NCI-H748 (cell line): ENCODE measurements at regions not wholly inside any gene's neighbourhood (a gene's known extent, or its start where the extent isn't known, plus 50 kb on each side); places are given as distances from the start of the nearest gene placed in this dataset.
"Not testable (repeated sequence)": the region's sequence is repeated elsewhere in the genome, so short reads cannot be mapped to it uniquely, and the experiment has no call there.

Experiments used
- DNase-seq: peaks from one replicate; lab custom pipeline; 2025; ENCODE audit not compliant: unreplicated experiment; lab: John Stamatoyannopoulos, UW

GRCh38 chr14:25350021-25350420 is 300.1 kb upstream of the STXBP6 start:
- DNase-seq, result no peak

DNA sequence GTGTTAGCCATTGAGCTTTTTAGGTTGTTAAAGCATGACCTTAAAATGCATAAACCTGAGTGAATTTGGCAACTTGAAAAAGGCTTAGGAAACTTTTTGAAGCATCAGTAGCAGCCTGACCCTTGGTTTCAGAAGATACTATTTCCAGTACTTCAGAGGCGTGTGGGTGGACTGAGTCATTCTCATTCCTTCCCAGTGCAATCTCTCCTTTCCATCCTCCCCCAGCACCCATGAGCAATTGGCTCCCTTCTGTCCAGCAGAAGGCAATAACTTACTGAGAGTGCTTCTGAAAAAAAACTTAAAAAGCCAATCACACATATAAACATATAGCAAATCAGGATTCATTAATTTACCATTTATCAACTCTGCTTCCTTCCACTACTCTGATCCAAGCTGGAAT is 299.3 kb upstream of the STXBP6 start:
- DNase-seq, result no peak

DNA sequence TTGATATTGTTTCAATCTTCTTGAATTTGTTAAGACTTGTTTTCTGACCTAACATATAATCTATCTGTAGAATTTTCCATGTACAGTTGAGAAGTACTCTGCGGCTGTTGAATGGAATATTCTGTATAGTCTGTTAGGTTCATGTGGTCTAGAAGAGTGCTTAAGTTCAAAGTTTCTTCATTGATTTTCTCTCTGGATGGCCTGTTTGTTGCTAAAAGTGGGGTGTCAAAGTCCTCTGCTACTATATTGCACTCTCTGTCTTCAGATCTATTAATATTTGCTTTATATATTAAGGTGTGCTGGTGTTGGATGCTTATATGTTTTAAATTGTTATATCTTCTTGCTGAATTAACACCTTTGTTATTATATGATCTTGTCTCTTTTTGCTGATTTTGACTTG is 290.9 kb upstream of the STXBP6 start:
- DNase-seq, result no peak

GRCh38 chr14:25322784-25323183 is 272.8 kb upstream of the STXBP6 start:
- no peak for DNase-seq

GRCh38 chr14:25316007-25316406 is 266.1 kb upstream of the STXBP6 start:
- DNase-seq, result not testable (repeated sequence)

GRCh38 chr14:25308244-25308643 is 258.3 kb upstream of the STXBP6 start:
- peak; percentile 16 for DNase-seq

DNA sequence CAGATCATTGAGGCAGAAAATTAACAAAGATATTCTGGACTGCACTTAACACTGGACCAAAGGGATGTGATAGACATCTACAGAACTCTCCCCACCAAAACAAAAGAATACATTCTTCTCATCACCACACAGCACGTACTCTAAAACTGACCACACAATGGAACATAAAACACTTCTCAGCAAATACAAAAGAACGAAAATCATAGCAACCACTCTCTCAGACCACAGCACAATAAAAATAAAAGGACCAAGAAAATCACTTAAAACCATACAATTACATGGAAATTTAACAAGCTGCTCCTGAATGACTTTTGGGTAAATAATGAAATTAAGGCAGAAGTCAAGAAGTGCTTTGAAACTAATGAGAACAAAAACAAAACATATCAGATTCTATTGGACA is 254.0 kb upstream of the STXBP6 start:
- DNase-seq, result no peak

GRCh38 chr14:25298238-25298637 is 248.3 kb upstream of the STXBP6 start:
- DNase-seq, result no peak

DNA sequence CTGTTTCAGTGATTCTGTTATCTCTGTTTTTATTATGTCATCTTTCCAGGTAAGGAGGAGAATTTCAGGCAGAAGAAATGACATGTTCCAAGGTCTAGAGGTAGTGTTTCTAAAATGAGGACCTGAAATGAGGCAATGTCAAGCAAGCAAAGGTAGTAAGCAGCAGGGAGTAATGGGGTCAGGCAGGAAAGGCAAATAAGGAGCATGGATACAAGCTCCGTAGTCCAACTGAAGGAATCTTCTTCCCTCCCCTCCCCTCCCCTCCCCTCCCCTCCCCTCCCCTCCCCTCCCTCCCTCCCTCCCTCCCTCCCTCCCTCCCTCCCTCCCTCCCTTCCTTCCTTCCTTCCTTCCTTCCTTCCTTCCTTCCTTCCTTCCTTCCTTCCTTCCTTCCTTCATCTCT is 240.2 kb upstream of the STXBP6 start:
- DNase-seq, result not testable (repeated sequence)

- no peak for DNase-seq
Measured at GRCh38 chr14:25274529-25274928, 224.6 kb upstream of the STXBP6 start.

DNA sequence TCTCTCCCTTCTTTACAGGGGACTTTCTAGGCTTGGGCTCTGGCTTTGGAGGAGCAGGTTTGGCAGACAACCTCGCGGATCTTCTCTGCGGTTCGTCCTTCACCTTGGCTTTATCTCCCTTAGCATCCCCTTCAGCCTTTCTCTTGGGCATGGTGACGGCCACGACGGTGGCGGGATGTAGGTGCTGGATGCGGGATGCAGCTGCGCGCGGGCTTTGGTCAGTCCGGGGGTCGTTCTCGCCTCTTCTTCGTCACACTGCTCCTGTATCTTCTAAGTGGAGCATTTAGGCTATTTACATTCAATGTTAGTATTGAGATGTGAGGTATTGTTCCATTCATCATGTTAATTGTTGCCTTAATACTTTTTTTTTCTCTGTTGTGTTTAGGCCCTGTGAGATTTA is 217.2 kb upstream of the STXBP6 start:
- no peak for DNase-seq

DNA sequence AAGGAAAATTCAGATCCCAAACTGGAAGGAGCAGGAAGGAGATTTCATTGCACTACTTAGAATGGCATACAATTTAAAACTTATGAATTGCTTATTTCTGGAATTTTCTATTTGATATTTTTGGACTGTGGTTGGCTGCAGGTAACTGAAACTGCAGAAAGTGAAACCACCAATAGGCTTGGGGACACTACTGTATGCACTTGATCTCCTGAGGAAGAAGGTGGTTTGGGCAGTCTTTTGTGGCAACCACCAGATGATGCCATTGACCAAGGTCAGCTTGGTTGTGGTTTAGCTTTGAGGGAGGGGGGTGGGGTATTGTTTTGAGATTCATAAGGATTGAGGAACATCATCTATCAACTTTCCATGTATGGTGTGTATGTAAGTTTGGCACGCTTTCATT is 209.5 kb upstream of the STXBP6 start:
- no peak for DNase-seq

DNA sequence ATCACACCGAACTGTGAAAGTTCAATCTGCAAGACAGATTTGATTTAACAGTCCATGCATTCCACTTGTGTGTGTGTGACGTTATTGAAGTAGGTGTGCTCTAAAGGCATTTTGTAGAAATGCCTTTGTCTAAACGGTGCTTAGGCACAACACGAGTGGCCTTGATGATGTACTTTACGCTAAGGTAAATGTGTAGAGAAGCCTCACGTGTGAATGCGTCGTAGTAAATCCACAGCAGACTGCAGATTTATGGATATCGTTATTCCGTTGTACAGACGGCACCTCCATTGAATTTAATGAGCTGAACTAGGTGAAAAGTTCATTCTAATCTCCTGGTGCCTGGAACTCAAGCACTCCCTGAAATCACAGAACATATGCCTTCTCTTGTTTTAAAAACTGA is 202.8 kb upstream of the STXBP6 start:
- DNase-seq, result no peak

DNA sequence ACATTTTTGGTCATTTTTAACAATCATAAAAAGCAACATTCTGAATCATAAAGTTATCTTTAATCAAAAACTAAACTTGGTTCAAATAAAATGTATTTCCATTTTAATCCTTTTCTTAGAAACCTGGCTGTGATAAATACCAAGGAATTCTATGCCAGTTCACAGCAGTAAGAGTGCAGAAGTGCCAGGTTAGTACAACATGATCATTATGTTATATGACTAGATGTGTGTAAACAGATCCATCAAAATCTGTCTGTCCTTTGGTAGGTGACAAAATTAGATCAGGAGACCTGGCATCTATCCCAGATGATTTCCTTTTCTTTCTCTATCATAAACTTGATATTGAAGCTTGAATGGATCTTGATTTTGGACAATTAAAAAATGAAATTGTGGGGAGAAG is 200.6 kb upstream of the STXBP6 start:
- no peak for DNase-seq

DNA sequence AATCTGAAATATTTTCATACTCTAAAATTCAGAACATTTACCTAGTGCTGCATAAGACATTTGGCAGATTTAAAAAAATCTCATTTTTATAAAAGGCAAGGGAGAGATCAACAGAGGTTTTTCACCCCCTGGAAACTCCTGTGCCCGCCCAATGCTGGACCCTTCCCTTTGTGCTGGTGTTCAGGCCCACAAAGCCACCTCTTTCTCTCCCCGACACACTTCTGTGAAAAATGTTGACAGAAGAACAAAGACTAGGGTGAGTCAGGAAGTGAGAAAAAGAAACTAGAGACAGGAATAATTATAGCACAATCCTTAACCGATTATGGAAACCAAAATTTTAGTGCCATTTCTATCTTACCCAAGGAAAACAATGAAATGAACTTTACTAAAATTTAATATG is 197.7 kb upstream of the STXBP6 start:
- DNase-seq, result no peak

DNA sequence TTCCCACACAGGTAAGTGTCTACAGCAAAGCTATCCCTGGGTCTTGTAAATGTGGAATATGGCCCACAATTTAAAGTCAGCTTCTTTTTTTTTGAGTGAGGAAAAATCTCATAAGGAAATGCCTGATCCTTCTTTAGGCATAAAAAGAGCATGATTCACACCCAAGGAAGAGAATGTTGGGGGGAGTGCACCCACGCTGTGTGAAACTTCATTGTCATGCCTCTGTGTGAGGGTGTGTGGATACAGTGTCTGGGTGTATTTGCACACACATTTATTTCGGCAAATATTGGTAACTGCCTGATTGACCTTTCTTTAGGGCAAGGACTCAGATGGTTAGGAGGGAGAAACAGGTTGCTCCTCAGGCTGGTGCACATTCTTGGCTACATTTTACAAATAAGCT is 196.8 kb upstream of the STXBP6 start:
- DNase-seq, result no peak

DNA sequence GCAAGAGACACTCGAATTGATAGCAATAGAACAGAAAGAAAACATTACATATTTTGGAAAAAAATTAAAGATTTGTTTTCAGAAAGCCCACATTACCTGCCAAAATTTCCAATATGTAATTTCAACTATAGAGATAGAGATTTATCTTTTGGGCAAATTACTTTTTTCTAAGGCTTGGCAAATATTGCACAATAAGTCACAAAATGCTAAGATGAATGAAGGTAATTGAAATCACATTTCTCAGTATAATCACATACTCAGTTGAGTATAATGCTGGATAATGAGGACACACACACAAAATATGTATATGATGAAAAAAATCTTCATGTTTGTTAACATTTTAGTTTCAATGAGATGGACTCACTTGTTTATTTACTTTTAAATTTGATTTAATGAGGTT is 189.2 kb upstream of the STXBP6 start:
- DNase-seq, result no peak

DNA sequence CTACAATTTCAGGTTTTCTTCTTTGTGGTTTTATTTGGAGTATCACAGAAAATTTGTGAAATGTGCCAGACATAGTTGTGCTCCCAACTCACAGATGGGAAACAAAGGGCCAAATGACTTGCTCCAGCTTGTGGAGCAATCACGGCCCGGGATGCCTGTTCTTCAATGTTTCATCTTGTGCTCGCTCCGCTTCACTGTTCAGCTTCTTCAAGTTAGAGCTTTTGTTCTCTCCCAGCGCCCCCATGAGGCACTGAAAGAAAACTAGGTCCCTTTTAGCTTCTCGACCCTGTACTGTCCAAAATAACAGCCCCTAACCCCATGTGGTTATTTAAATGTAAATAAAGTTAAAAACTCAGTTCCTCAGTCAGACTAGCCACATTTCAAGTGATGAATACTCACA is 187.9 kb upstream of the STXBP6 start:
- peak; percentile 42 for DNase-seq

GRCh38 chr14:25233613-25234012 is 183.7 kb upstream of the STXBP6 start:
- no peak for DNase-seq

GRCh38 chr14:25231004-25231403 is 181.1 kb upstream of the STXBP6 start:
- DNase-seq, result peak; percentile 74

DNA sequence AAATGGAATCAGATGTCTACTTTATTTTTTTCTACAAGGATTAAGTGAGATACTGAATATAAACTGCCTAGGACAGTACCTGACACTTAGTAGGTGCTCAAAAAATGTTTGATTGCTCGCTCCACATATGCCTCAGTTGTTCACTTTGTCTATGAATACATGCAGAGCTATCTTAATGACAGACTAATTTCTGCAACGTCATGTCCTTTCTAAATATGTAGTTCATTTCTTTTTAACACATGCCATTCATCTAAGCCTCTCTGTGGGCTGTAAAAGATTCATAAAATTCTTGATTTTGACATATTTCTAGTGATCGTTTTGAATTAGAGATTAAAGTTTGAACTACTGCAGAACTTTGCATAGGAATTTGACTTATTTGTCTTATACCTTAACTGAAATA is 176.3 kb upstream of the STXBP6 start:
- DNase-seq, result no peak

DNA sequence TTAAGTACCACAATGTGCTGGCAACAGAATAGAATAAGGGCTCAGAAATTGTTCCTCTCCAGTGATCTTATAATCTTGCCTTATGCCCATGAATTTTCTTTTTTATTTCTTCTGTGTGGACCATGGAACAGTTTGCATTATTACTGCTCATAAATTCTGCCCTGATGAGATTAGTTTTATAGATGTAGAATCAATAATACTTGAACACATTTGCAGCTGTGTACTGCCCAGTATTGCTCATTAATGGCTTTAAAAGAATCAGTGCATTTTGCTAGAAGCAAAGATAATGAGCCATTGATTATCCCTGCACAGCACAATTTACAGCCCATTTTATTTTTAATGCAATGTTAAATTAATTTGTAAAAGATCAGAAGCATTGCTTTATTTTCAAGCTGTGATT is 172.3 kb upstream of the STXBP6 start:
- DNase-seq, result no peak

- DNase-seq, result no peak
Measured at GRCh38 chr14:25220514-25220913, 170.6 kb upstream of the STXBP6 start.

DNA sequence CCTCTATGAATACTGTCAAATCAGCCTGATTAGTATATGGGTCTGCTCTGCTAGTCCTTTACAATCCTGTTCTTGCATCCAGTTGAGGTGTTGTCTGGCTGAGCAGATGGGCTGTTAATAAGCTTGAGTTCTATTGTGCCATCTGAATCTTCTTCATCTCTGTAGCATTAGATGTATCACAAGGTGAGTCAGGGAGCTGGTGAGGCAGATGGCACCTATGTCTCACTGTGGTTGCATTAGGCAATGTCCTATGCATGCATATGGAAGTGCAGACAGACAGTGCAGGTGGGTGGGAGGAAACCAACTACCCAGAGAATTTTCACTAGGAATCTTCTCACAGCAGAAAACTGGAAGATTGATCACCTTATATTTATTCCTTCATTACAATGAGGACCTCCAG is 165.7 kb upstream of the STXBP6 start:
- no peak for DNase-seq
